GM23248 (cell line): ENCODE measurements at regions not wholly inside any gene's neighbourhood (a gene's known extent, or its start where the extent isn't known, plus 50 kb on each side); places are given as distances from the start of the nearest gene placed in this dataset.

Experiments used
- DNase-seq: peaks from one replicate; pipeline ENCODE4 v3.0.0-alpha.2; 2015
- H2AFZ ChIP-seq: fragments of 200-600 bp; sonication (generic); 2 replicates; pipeline ENCODE4 v1.6.1; 2016; ENCODE audit warnings: antibody characterized with exemption
- H3F3A ChIP-seq: fragments of 200-600 bp; sonication (generic); 2 replicates; pipeline ENCODE4 v1.6.1; 2016; ENCODE audit warnings: mild to moderate bottlenecking, antibody characterized with exemption, mixed run types; ENCODE audit not compliant: insufficient read depth
- H3K27ac ChIP-seq: fragments of 200-600 bp; sonication (generic); 2 replicates; pipeline ENCODE4 v1.5.1; 2016; ENCODE audit warnings: mild to moderate bottlenecking
- H3K27me3 ChIP-seq: fragments of 200-600 bp; sonication (generic); replicated peaks from 2 replicates; pipeline ENCODE4 v1.6.1; 2016; ENCODE audit warnings: mild to moderate bottlenecking; ENCODE audit not compliant: insufficient read depth
- H3K36me3 ChIP-seq: fragments of 200-600 bp; sonication (generic); 2 replicates; pipeline ENCODE4 v1.6.1; 2016; ENCODE audit warnings: low read depth, mild to moderate bottlenecking
- H3K4me1 ChIP-seq: fragments of 200-600 bp; sonication (generic); 2 replicates; pipeline ENCODE4 v1.6.1; 2016; ENCODE audit warnings: mild to moderate bottlenecking; ENCODE audit not compliant: insufficient read depth
- H3K4me2 ChIP-seq: fragments of 200-600 bp; sonication (generic); one replicate; pipeline ENCODE4 v1.6.1; 2016; ENCODE audit warnings: mild to moderate bottlenecking; ENCODE audit not compliant: unreplicated experiment
- H3K4me3 ChIP-seq: fragments of 200-600 bp; sonication (generic); 2 replicates; pipeline ENCODE4 v1.5.1; 2016; ENCODE audit warnings: mild to moderate bottlenecking
- H3K79me2 ChIP-seq: fragments of 200-600 bp; sonication (generic); 2 replicates; pipeline ENCODE4 v1.6.1; 2016; ENCODE audit warnings: mild to moderate bottlenecking; ENCODE audit not compliant: insufficient read depth
- H3K9ac ChIP-seq: fragments of 200-600 bp; sonication (generic); 2 replicates; pipeline ENCODE4 v1.6.1; 2016; ENCODE audit warnings: mild to moderate bottlenecking
- H3K9me2 ChIP-seq: fragments of 200-600 bp; sonication (generic); 2 replicates; pipeline ENCODE4 v1.6.1; 2016; ENCODE audit warnings: mixed run types, mild to moderate bottlenecking, moderate library complexity; ENCODE audit not compliant: insufficient read depth
- H3K9me3 ChIP-seq: fragments of 200-600 bp; sonication (generic); one replicate; pipeline ENCODE4 v1.6.1; 2017; ENCODE audit warnings: low read depth
- H4K20me1 ChIP-seq: fragments of 200-600 bp; sonication (generic); 2 replicates; pipeline ENCODE4 v1.6.0; 2016; ENCODE audit not compliant: insufficient read depth
- EZH2 ChIP-seq: fragments of 200-600 bp; sonication (generic); IDR thresholded peaks from 2 replicates; pipeline ENCODE4 v1.6.1; 2018; ENCODE audit warnings: antibody characterized with exemption, mild to moderate bottlenecking; ENCODE audit not compliant: insufficient read depth, poor library complexity, severe bottlenecking
- EZH2phosphoT487 ChIP-seq: fragments of 200-600 bp; sonication (generic); IDR thresholded peaks from 2 replicates; pipeline ENCODE4 v1.6.1; 2018; ENCODE audit warnings: antibody characterized with exemption, moderate library complexity, mild to moderate bottlenecking, low read depth; ENCODE audit not compliant: insufficient read depth
- WGBS, 2 experiments: methylation state at CpG; one replicate each; pipeline ENCODE4 v1.1.6; 2015 to 2017; ENCODE audit warnings: low lambda C conversion rate in 2 of 2, low coverage in 1 of 2; ENCODE audit errors: missing lambda C conversion rate in 2 of 2; 5-methylcytosine and 5-hydroxymethylcytosine counted together
- in situ Hi-C: fragments of 300-500 bp; cut with MboI; formaldehyde crosslinking; loops from 2 replicates; pipeline ENCODE4 v1.15.0; 2020

DNA sequence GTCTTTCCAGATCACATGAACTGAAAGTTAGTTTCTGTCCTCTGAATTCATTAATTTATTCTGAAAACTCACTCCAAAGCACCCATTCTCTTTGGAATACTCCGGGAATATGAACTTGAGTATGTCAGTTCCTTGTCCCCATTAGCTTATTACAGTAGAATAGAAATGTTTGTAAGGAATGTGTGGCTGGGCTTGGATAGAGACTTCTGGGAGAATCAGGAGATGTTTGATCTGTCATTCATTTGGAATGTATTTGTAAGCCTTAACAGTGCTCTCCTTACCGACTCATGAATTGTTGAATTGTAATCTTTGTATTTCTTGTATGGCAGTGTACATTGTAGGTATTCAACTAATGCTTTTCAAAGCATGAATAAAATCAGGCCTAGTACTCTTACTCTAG lies 548.4 kb downstream of the LRRC70 start:
- Histone ChIP-seq H4K20me1 (no peaks in the 10 kb centered on the region), H3F3A (peaks cover 5% of the 10 kb centered on the region; the same call in 1 of the 2 replicates), H3K27ac (no peak overlapping the region), H2AFZ (0 out of 2 replicates have a peak overlapping the region, but pooled peaks have one; percentile 24), H3K4me3 (no peak overlapping the region), H3K4me2 (no peak overlapping the region), H3K79me2 (no peaks in the 10 kb centered on the region), H3K4me1 (peaks cover 6% of the 10 kb centered on the region), H3K9me3 (no peaks in the 10 kb centered on the region), H3K27me3 (no peaks in the 10 kb centered on the region), H3K36me3 (no peaks in the 10 kb centered on the region), H3K9ac (no peak overlapping the region), H3K9me2 (no peaks in the 10 kb centered on the region)
- WGBS, 2 experiments = 12 to 26% methylated on average over 2 of the region's 2 CpGs
- no peak for TF ChIP-seq EZH2
- no peak for TF ChIP-seq EZH2phosphoT487
- DNase-seq = peak; percentile 53
- in situ Hi-C loops = no loop called here

DNA sequence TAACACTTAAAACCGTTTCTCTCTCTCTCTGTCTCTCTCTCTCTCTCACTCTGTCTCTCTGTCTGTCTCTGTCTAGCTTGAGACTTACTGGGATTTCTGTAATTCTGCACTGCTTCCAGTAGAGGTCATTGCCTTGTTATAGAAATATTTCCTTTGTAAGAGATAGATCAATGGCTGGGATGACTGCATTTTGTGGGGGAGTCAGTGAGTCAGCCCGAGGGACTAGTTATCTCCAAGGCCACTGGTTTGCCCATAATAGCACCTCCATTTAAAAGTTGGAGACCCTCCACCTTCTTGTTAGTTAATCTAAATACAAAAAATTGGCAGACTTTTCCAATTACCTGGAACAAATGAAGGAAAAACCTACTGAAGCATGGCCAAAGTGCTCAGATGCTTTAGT lies 547.2 kb downstream of the LRRC70 start:
- Histone ChIP-seq H4K20me1 (no peaks in the 10 kb centered on the region), H3K4me3 (no peak overlapping the region), H3K4me2 (no peak overlapping the region), H3K9ac (no peak overlapping the region), H3K27me3 (no peaks in the 10 kb centered on the region), H3K79me2 (no peaks in the 10 kb centered on the region), H3K9me2 (no peaks in the 10 kb centered on the region), H3K27ac (no peak overlapping the region), H2AFZ (no peak overlapping the region), H3K4me1 (peaks cover 6% of the 10 kb centered on the region), H3F3A (no peaks in the 10 kb centered on the region), H3K9me3 (no peaks in the 10 kb centered on the region), H3K36me3 (no peaks in the 10 kb centered on the region)
- WGBS, 2 experiments = 0 to 3% methylated on average over 2 of the region's 2 CpGs
- TF ChIP-seq EZH2phosphoT487 (no peak), EZH2 (no peak)
- in situ Hi-C loops = no loop called here
- peak; percentile 76 for DNase-seq

DNA sequence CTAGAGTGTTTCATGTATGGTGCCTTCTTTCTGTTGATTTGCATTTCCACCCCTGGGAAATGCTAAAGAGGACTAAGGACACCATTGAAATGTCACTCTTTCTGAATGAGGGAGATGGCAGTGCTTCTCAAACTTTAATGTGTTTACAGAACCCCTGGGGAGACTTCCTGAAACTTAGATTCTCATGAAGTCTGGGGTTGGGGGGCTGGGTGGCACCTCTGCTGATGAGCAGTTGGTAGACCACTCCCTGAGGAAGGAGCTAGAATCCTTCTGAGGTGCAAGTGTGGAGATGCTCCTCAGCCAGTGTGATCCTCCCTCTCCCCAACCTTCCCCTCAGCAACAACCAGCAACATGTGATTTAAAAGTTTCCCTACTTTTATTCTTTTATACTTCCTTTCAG lies 546.8 kb downstream of the LRRC70 start:
- DNase-seq = no peak
- Histone ChIP-seq H3F3A (no peaks in the 10 kb centered on the region), H3K9me2 (no peaks in the 10 kb centered on the region), H3K4me1 (peaks cover 6% of the 10 kb centered on the region; the same call in 1 of the 2 replicates), H3K27ac (no peak overlapping the region), H3K36me3 (no peaks in the 10 kb centered on the region), H3K4me3 (no peak overlapping the region), H3K4me2 (no peak overlapping the region), H3K9ac (no peak overlapping the region), H3K79me2 (no peaks in the 10 kb centered on the region), H3K27me3 (no peaks in the 10 kb centered on the region), H2AFZ (no peak overlapping the region), H3K9me3 (no peaks in the 10 kb centered on the region), H4K20me1 (no peaks in the 10 kb centered on the region)
- TF ChIP-seq EZH2 (no peak), EZH2phosphoT487 (no peak)
- in situ Hi-C loops = no loop called here

DNA sequence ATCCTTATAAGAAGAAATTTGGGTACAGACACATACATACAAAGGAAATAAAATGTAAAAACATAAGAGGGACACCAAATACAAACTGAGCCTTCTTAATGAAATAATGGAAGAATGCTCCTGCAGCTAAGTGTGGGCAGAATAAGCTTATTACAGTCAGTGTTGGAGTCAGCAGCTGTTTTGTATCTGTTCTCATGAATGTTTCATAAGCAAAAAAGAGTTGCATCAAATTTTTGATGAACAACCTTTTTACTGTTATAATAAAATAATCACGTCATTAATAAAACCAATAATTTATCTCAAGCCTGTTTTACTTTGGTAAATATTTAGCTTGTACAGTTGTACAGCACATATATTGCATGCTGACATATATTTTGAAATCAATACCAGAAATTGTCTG lies 545.6 kb downstream of the LRRC70 start:
- DNase-seq = no peak
- in situ Hi-C loops = no loop called here
- Histone ChIP-seq H4K20me1 (no peaks in the 10 kb centered on the region), H3K9me3 (no peaks in the 10 kb centered on the region), H3K27ac (no peak overlapping the region), H3K9me2 (no peaks in the 10 kb centered on the region), H3K4me1 (peaks cover 6% of the 10 kb centered on the region; the same call in 1 of the 2 replicates), H3K27me3 (no peaks in the 10 kb centered on the region), H3K4me2 (no peak overlapping the region), H2AFZ (no peak overlapping the region), H3K79me2 (no peaks in the 10 kb centered on the region), H3K9ac (no peak overlapping the region), H3F3A (no peaks in the 10 kb centered on the region), H3K36me3 (no peaks in the 10 kb centered on the region), H3K4me3 (no peak overlapping the region)
- TF ChIP-seq EZH2phosphoT487 (no peak), EZH2 (no peak)
- 61 to 71% methylated on average over 1 of the region's 1 CpG for WGBS, 2 experiments

DNA sequence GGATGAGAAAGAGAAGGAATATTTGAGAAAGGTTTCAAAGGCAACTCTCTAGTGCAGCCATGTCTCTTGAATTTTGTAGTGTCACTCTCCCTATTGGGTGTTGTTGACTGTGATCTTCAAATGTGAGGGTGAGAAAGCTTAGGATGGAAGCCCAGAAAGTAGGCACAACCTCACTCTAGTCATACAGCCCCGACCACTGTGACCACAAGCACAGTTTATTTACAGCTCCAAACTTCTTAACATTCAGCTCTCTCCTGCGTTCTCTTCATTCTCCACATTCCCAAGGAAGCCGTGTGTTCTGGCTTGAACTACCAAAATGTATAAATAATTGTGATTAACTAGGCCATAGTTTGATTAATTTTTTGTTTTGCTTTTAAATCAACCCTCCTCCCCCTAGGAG lies 542.9 kb downstream of the LRRC70 start:
- Histone ChIP-seq H3K4me1 (no peaks in the 10 kb centered on the region), H3K9me3 (no peaks in the 10 kb centered on the region), H2AFZ (no peak overlapping the region), H3K27me3 (no peaks in the 10 kb centered on the region), H3K36me3 (no peaks in the 10 kb centered on the region), H3F3A (no peaks in the 10 kb centered on the region), H3K9me2 (no peaks in the 10 kb centered on the region), H3K4me3 (no peak overlapping the region), H4K20me1 (no peaks in the 10 kb centered on the region), H3K9ac (no peak overlapping the region), H3K27ac (no peak overlapping the region), H3K4me2 (no peak overlapping the region), H3K79me2 (no peaks in the 10 kb centered on the region)
- TF ChIP-seq EZH2 (no peak), EZH2phosphoT487 (no peak)
- DNase-seq = no peak
- in situ Hi-C loops = no loop called here
- 23 to 27% methylated on average over 3 of the region's 3 CpGs for WGBS, 2 experiments
